GM21423 (cell line): ENCODE measurements at regions not wholly inside any gene's neighbourhood (a gene's known extent, or its start where the extent isn't known, plus 50 kb on each side); places are given as distances from the start of the nearest gene placed in this dataset.

ENCODE experiments used
- ATAC-seq: cut with Tn5 transposase; IDR thresholded peaks from one replicate; pipeline ENCODE4 v1.9.1; 2021; ENCODE audit warnings: mild to moderate bottlenecking, moderate library complexity; ENCODE audit not compliant: unreplicated experiment

DNA sequence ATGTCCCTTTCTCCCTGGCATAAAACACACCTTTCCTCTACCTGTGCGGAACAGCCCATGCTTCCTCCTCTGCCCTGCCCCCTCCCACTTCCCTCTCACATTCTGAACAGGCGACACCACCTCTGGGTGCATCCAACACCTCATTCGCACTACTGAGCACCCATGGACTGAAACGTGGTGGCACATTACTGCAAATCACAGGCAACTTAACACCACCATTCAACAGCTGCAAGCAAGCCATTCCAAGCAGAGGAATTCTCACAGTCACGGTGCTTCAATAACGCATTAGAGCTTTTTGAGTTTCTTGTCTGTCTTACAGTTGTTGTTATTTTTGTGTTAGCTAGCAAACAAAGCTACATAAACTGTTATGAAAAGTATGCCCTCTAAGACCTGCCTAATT, 298.2 kb upstream of the TAS2R1 start:
- no peak for ATAC-seq

- ATAC-seq: no peak
These were observed 297.4 kb upstream of the TAS2R1 start for GRCh38 chr5:9927521-9927997.

DNA sequence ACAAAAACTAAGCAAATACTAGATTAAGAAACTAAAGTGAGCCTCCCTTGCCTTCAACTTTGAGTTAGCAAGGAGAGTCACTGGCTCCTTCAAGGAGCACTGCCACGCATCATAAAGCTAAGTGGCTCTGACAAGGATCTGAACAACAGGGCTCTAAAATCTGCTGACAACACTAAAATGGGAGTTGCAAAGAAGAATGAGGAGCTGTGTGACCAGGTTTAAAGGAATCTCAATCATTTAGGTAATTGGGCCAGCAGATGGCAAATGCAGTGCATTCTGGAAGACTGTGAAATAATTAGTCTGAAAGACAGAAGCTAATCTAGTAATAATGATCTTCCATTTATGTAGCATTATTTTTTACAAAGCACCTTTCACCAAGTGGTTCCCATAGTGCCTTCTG, 297.0 kb upstream of the TAS2R1 start:
- no peak for ATAC-seq

DNA sequence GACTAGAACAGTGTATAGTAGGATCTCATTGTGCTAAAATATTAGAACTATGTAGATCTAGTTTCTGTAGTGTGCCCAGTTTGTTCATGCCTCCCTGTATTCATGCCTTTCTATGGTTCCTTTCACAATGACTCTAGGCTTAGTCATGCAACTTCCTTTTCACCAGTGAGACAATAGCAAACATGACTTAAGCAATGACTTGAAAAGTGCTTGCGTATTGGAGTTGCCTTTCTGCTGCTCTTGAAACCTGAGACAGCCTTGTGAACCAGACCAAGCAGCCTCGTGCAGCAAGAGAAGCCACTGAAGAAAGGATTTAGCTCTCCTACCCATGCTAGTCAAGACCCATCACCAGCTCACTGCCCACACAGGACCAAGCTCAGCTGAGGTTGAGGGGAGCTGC, 294.5 kb upstream of the TAS2R1 start:
- ATAC-seq: peak; percentile 61

DNA sequence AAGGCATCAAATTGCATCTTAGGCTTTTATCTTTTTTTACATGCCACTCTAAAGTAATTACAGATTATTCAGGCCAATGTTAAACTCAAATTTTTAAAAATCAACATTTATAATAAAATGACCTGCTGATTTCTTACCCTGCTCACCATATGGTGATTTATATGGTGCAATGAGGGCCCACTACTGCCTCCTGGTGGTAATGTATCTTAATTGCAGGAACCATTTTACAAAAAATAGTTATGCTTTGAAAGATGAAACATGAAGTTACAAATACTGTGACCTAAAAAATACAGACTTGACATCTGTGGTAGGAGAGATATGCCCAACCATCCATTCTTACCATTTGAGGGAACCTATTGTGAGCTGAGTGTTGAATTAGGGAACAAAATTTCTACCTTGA, 292.6 kb upstream of the TAS2R1 start:
- no peak for ATAC-seq

GRCh38 chr5:9920697-9921096, 290.5 kb upstream of the TAS2R1 start:
- no peak for ATAC-seq

DNA sequence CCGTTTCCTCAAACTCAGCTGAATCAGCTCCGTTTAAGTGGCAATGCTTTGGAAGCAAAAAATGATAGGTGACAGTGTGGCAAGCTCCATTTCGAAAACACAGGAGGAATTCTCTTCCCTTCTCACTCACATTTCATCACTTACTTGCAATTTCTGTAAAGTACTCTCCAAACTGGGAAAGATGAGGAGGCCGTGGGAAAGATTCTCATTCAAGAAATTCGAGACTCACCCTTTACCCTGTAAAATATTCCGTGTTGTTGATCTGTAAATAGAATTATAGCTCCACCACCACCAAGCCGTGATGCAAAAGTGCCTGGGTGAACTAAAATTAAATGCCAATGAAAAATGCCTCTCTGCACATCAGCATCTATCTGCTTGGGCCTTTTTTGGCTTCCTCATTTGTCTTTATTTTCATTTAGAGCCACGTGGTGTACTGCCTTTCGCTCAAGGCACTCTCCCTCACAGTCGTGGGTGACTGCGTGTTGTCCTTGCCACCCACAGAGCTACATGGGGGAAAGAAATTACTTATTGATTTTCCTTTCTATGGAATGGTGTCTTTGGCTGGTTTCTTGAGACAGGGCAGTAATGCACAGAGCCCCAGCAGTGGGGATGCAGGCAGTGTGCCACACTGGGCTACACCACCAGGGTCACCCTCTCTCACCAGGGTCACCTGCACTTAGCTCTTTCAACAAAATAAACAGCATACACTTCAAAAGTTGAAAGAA, 289.3 kb upstream of the TAS2R1 start:
- no peak for ATAC-seq

GRCh38 chr5:9905661-9906060, 275.5 kb upstream of the TAS2R1 start:
- no peak for ATAC-seq

DNA sequence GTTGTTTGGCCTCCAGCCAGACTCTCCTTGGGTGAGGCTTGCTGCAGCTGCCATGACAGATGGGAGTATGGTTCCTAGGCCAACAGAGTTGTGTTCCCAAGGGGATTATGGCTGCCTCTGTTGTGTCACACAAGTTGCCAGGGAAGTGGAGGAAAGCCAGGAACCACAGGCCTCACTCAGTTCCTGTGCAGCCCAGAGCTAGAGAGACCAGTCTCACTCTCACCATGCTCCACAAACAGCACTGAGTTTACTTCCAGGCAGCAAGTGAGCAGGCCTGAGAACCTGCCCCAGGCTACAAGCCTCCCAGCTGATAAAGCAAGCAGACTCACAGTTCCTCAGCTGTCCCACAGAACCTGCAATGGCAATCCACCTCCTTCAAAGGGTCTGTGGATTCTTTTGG, 273.6 kb upstream of the TAS2R1 start:
- ATAC-seq: no peak

GRCh38 chr5:9898319-9898718, 268.2 kb upstream of the TAS2R1 start:
- no peak for ATAC-seq

DNA sequence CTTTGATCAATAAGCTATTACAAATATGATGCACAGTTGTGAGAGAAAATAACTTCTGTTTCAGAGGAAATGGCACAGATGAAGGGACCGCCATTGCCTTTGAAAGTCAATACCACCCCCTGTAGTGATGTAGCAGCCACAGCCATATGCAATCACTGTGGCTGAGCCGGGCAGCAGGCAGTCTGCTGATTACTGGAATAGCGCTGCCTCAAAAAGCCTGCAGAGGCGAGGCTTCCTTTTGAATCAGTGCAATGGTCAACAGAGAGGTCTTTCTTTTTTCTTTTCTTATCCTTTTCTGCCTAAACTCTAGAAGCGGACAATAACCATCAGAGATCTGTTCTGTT, 265.1 kb upstream of the TAS2R1 start:
- ATAC-seq: no peak

DNA sequence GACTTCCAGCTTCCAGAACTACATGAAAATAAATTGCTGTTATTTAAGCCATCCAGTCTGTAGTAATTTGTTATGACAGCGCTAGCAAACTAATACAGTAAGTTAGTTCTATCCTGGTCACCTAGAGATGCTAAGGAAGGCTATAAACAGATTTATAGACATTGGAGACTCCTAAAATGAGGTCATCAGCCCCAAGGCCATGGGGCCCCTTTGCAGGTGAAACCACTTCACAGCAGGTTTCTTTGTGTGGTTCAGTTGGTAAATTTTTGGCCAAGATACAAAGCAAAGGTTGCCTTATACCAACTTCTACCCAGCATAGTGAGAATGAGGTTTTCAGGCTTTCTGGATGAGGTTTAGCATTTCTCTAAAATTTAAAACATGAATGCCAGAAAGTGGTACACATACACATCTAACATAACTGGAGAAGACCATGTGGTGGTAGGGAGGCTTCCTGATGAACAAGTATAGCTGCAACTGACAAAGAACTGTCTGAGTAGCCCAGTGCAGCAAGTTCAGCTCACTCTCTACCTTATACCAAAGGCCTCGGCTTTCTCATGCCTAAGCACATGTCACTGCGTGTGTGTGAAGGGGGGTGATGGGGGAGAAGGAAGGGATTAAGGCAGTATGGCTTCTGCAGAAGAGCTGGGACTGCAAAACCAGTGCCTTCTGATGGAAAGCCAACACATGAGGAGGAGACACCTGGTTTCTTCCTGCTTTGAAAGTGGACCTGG, 264.6 kb upstream of the TAS2R1 start:
- ATAC-seq: no peak

GRCh38 chr5:9892696-9893095, 262.5 kb upstream of the TAS2R1 start:
- ATAC-seq: no peak

GRCh38 chr5:9889511-9889910, 259.4 kb upstream of the TAS2R1 start:
- no peak for ATAC-seq

GRCh38 chr5:9888501-9888901, 258.4 kb upstream of the TAS2R1 start:
- ATAC-seq: no peak

- no peak for ATAC-seq
These were observed 255.0 kb upstream of the TAS2R1 start for GRCh38 chr5:9885164-9885563.

DNA sequence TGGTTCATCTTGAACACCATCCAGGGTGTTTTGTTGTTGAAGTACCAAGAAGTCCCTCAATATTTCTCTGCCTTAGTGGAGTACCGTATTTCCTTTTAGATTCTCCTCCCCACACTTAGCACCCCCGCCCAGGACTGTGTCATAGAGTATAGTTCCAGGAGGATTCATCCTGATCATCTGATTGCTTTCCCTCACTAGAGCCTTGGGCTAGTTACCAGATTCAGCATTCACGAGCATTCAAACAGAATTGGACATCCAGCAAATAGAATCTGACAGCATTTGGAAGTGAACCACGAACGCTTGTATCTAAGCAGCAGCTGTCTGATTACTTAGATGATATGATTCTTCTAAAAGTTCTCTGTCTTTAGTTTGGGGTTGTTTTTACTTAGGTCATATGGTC, 248.1 kb upstream of the TAS2R1 start:
- no peak for ATAC-seq

GRCh38 chr5:9877488-9877887, 247.3 kb upstream of the TAS2R1 start:
- ATAC-seq: no peak

GRCh38 chr5:9876451-9876850, 246.3 kb upstream of the TAS2R1 start:
- no peak for ATAC-seq

DNA sequence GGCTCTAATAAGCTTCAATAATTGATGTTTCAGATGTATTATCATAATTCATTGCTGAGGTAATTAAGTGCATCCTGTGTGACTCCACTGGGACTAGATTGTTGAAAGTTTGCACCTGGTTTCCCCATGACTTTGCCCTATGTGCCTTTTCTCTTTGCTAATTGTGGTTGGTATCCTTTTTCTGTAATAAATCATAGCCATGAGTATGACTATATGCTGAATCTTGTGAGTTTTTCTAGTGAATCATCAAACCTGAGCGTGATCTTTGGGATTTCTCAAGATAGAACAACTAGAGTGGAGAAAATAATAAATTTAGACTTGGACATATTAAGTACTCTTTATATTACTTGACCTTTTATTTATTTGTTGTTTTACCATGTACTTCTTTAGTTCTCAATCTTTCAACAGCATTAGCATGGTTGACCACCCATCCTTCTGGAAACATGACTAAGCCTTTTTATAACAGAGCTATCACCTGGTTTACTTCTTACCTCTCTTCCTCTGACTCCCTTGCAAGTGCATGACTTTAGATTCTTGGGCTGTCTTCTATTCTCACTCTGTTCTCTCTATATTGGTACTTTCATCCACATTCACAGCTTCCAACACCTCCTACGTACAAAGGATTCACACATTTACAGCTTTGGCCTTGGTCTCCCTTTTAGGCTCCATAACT, 239.6 kb upstream of the TAS2R1 start:
- no peak for ATAC-seq

- ATAC-seq: no peak
These were observed 235.4 kb upstream of the TAS2R1 start for GRCh38 chr5:9865574-9865973.

- ATAC-seq: no peak
These were observed 234.6 kb upstream of the TAS2R1 start for GRCh38 chr5:9864791-9865190.
